ENCODE measurements at regions not wholly inside any gene's neighbourhood (a gene's known extent, or its start where the extent isn't known, plus 50 kb on each side); places are given as distances from the start of the nearest gene placed in this dataset.

DNA sequence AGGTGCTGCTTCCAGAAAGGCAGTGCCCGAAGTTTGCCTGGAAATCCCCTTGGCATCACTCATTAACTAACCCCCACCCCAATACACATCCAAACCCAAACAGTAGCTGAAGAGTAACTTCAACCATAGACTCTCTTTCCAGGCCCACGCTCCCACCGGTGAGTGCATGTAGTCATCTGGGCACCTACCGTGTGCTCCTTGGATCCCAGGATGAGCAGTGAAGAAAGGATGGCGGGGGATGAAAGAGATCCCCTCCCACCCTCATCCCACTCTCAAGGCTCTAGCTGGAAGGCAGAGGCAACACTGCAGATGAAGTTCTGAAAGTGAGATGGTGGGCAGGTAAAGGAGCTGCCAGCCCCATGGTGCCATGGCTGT is 305.0 kb downstream of the SOX9 start:
- DNase-seq (ENCODE audit: low spot score): no peak

DNA sequence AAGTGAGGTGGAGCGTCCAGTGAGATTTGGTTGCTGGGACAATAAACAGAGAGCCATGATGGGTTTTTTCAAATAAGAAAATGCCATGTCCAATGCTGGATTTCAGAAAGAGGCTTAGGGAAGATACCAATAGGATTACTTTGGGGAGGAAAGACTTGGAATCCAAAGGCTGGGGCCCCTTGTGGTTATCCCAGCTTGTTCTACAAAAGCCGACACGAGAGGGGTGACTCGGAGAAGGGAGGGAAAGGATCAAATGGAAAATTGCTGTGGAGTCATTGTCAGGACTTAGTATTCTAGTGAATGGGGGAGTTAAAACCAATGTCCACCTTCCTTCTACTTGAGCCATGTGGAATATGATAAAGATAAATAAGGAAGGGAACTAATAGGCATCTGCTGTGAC is 305.5 kb downstream of the SOX9 start:
- no peak for DNase-seq (ENCODE audit: low spot score)

DNA sequence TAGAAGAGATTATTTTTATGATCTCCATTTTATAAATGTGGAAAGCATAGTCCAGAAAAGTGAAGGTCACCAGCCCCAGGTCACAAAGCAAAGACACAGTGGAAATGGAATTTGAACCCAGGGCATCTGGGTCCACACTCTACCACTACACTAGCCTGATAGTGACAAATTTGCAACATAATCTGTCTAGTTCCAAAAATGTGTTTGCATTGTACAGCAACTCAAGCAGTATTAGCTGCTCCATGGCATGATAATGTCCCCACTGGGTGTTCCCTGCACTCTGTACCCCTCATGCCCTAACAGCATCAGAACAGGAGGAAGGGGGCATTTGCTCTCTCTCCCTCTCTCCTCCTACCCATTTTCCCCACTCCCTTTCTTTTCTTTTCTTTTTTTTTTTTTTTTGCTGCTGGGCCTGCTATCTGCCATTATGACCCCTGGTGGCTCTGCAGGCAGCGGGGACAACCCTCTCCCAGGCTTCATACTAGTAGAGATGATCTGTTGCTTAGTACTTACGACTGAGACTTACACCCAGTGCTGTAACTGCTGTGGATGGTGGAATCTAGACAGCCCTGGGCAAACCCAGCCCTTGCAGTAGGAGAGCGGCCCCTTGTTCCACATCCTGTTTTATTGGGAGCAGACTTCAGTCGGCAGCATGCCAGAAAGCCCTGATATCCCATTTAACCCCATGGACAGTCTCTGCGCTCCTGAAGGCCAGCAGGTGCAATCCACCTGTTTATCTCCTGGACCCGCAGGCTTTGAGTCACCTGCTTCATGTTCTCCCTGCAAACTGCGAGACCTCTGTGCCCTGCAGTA is 306.3 kb downstream of the SOX9 start:
- peak; percentile 44 for DNase-seq (ENCODE audit: low spot score)

DNA sequence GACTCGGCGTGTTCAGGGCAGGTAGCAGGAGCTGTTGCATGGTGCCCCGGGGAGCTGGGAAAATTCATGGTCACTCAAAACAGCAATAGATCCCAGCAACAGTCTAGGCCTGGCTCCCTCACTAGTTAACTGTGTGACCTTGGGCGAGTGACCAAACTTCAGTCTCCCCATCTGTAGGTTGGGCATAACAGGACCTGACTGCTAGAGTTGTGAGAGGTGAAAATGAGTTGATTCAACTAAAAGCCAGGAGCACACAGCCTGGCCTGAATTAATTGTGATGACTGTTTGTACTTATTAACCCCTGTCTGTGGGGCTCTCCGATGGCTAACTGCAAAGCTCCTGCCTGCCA is 306.9 kb downstream of the SOX9 start:
- no peak for DNase-seq (ENCODE audit: low spot score)

- DNase-seq (ENCODE audit: low spot score): no peak
Observed at GRCh38 chr17:72429066-72429638, 308.3 kb downstream of the SOX9 start.

DNA sequence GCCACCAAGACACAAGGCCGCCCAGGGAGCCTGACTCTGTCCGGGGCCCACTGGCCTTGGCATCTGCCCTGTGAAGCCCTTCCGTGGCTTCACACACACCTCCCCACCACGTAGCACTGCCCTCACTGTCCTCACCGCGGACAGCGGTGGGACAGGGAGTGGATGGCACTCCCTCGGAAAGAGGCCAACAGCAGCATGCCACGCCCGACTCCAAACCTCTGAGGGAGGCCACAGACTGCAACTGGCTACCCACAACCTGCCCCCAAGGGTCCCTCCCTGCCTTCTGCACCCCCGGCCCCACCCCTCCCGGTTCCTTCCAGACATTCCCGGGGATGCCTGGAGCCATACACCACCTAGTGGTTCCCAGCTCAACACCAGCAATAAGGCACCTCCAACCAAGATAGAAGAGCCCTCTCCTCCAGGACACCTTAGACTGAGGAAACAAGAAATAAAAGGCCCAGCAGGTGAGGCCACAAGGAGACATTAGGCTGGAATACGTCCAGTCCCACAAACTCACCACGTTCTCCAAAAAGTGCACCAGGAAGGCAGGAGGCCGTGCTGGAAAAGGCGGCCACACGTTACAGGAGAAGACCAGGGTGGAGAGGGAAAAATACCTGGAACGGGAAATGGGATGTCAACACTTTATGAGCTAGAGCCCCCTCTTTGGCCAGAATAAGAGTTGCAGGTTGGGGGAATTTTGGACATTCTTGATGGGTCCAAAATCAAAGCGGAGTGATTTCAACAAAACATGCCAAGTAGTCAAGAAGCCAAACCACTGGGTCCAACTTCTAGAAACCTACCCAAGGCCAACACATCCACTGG is 310.0 kb downstream of the SOX9 start:
- peak; percentile 77 for DNase-seq (ENCODE audit: low spot score)

- peak; percentile 60 for DNase-seq (ENCODE audit: low spot score)
Observed at GRCh38 chr17:72432143-72432621, 311.4 kb downstream of the SOX9 start.

- no peak for DNase-seq (ENCODE audit: low spot score)
Observed at GRCh38 chr17:72432881-72433280, 312.1 kb downstream of the SOX9 start.

GRCh38 chr17:72433797-72434196 is 313.0 kb downstream of the SOX9 start:
- DNase-seq (ENCODE audit: low spot score): no peak

- no peak for DNase-seq (ENCODE audit: low spot score)
Observed at GRCh38 chr17:72434581-72434980, 313.8 kb downstream of the SOX9 start.

DNA sequence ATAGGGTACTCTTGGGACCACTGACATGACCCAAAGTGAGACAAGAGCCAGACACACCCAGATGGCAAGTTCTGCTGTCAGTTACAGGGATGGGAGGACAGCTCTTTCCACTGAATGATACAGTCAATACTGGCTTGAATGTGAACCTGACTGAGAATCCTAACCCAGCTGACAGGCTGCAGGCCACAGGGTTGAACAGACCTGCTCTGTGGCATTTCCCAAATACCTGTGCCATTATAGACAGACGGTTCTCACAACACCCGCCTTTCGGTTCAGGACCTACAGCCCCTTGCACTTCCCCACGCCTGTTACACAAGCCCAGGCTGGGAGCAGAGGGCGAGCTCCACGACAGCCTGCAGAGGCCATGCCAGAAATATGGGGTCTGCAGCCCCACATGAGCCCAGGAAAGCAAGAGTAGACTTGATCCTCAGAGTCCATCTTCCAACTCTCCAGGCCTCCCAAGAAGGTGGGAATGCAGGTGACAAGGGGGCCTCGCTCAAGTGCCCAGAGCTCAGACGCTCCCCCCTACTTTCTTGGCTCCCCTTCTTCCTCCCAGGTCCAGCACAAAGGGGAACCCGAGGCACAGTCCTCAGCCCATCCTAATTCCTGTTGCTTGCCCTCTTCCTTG is 314.3 kb downstream of the SOX9 start:
- DNase-seq (ENCODE audit: low spot score): no peak

DNA sequence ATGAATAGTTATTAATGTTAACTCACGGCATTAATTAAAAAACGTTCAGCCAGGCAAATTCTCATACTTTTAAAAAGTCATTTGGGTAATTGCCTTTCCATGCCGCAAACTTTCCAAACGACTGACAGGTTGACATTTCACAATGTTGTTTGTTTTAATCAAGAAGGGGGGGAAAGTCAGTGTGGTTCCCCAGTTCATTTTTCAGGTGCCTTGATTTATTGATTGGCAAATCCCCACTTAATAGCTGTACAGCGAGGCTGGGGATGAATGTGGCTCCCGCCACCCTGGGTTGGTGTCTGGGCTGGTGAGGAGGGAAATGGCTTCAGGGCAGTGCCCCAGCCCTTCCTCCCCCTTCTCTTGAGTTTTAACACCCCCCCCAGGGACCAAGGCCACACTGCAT is 318.0 kb downstream of the SOX9 start:
- DNase-seq (ENCODE audit: low spot score): no peak

DNA sequence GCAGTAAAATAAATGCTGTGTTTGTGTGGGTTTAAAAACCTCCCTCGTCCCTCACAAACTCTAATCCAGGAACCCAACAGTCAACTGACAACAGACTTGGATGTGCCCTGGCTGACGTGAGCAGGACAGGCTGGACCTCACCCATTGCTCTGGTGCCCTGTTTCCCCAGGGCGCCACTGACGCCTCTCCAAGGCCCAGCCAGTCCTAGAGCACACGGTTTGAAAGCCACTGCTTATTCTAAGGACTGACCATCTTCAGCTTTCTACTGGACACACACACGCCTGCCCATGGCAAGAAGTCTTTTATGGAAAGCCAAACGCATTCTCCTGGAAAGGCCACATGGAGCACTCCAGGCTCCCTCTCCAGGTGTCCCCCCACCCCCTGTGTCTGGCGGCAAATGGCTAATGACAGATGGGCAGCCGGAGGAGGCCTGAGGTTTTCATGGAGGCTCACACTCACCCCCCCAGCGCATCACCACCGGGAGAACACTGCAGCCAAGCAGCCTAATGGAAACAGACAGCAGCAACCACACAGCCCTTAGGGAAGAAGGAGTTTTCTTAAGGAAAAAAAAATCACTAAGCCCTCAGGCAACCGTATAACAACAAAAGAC is 319.2 kb downstream of the SOX9 start:
- DNase-seq (ENCODE audit: low spot score): no peak

DNA sequence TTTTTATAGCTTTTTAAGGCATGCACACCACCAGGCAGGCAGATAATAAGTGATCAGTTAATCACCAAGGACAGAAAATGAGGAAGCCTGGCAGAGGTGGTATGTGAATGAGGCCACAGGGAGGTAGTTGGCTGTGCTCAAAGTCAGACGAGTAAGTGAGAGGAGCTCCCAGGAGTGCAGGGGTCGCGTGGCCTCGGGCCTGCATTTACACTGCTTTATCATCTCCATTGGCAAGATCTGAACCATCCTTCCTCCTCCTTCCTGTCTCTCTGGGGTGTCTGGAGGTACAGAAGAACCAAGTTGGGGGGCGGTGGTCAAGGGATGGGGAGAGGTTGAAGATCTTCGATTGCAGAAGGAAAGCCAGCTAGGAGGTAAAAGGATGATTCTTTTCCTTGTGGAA is 320.1 kb downstream of the SOX9 start:
- DNase-seq (ENCODE audit: low spot score): no peak

DNA sequence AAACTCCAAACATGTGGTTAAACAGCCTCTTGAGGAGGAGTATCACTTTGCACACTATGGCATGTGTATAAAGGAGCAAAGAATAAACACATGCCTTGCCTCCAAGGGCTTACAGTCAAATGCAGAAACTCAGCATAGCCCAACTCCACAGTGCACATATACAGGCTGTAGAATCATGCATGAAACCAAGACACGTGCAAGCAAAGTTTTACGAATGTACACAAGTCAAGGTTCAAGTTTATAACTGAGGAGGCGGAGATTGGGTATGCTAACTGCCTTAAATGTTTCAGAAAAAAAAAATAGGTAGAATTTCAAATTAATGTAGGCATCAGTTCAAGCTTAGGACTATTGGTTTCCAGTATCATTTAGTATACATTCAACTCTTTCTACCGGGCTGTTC is 321.1 kb downstream of the SOX9 start:
- no peak for DNase-seq (ENCODE audit: low spot score)

GRCh38 chr17:72444517-72445054 is 323.8 kb downstream of the SOX9 start:
- DNase-seq (ENCODE audit: low spot score): no peak

- peak; percentile 67 for DNase-seq (ENCODE audit: low spot score)
Observed at GRCh38 chr17:72445055-72445991, 324.5 kb downstream of the SOX9 start.

DNA sequence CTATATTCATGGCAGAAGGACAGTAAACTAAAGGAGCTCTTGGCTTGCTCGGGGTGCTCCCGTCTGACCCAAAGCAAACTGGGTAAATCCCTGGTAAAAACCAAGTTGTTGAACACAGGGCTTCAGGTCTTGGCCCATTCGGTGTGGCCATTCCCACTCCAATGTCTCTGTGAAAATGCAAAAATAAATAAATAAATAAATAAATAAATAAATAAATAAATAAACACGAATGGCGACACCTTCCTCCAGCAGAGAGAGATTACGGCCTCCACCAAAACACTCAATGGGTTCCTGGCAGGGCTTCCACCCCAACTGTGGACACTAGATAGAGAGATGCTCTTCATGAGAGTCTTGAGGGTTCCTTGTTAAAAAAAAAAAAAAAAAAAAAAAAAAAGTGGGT is 325.3 kb downstream of the SOX9 start:
- DNase-seq (ENCODE audit: low spot score): no peak

DNA sequence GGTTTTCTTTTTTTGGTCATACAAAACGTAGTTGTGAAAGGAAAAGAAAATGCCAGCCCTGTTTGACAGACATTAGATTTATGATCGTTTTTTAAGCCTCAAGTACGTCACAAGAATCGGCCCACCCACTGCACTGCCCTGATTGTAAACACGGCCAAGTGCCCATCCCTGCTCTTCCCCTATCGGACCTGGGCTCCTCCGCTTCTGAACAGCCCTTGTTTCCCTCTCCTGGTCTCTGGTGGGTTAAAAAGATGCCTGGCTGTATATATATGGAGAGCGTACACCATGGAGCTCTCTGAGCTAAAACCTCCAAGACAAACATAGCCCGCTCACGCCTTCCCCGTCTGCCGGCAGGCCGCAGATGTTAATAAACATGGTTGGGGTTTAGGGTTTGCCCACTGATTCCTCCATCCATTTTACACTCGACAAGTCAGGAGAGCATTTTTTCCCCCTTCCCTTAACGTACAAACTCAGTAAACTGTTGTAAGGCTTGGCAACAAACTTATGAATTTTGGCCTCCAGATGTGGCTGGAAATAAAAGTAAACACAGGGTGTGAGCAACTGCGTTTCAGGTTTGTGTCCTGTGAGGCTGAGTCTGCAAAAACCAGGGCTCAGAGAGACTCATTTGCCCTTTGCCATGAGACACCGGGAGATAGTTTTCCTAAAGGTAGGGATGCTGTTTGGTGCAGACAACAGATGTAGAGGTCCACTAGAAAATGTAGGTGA is 325.9 kb downstream of the SOX9 start:
- peak; percentile 85 for DNase-seq (ENCODE audit: low spot score)

DNA sequence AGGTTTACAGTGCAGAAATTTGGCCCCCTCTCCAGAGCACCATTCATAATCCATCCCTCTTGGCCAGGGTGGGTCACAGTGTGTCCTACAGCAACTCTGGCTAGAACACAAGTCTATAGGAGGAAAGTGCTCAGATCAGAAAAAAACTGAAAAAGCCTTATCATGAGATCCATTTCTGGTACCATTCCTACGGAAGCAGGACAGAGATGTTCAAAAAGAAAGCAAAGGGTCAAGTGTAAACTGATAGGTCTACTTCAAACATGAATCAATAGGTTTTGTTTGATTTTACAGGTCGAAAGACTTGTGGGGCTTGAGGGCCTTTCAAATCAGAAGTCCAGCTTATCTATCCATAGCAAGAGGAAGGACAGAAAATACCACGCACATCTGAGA is 326.4 kb downstream of the SOX9 start:
- DNase-seq (ENCODE audit: low spot score): no peak

Data from LoVo (cell line).